H4 (cell line): ENCODE measurements at regions not wholly inside any gene's neighbourhood (a gene's known extent, or its start where the extent isn't known, plus 50 kb on each side); places are given as distances from the start of the nearest gene placed in this dataset.
A peak's percentile ranks its signal among the peaks of the same experiment; 100 is the strongest.

ENCODE experiments used
- DNase-seq: peaks from one replicate; pipeline ENCODE4 v3.0.0-alpha.2; 2015; ENCODE audit warnings: low spot score

GRCh38 chrX:143800150-143800549, 79.6 kb upstream of the SPANXN2 start:
- no peak for DNase-seq

- DNase-seq, result peak; percentile 9
Measured at GRCh38 chrX:143788265-143788664, 67.7 kb upstream of the SPANXN2 start.

GRCh38 chrX:143787341-143787740, 66.8 kb upstream of the SPANXN2 start:
- DNase-seq, result no peak

- DNase-seq, result peak; percentile 15
Measured at GRCh38 chrX:143781103-143781502, 60.6 kb upstream of the SPANXN2 start.
